H1 (cell line): ENCODE measurements at regions not wholly inside any gene's neighbourhood (a gene's known extent, or its start where the extent isn't known, plus 50 kb on each side); places are given as distances from the start of the nearest gene placed in this dataset.

ENCODE experiments used
- CTCF ChIA-PET: fragments of 300-600 bp; sonication (Branson Sonifier 250); formaldehyde crosslinking; loops from one replicate; lab custom pipeline; 2021; ENCODE audit not compliant: partially characterized antibody; lab: Charles Lee
- POLR2A ChIA-PET: fragments of 300-600 bp; sonication (Branson Sonifier 250); formaldehyde crosslinking; loops from one replicate; lab custom pipeline; 2021; ENCODE audit warnings: inconsistent platforms; ENCODE audit not compliant: partially characterized antibody; lab: Charles Lee
- DNase-seq, 2 experiments: peaks; one replicate each; pipeline versions ENCODE4 v3.0.0 to v3.0.0-alpha.2; 2010 to 2022; ENCODE audit warnings: low spot score in 2 of 2, low read depth in 1 of 2, mixed read lengths in 1 of 2
- FAIRE-seq: peaks from 2 replicates; lab custom pipeline; 2011; peaks lifted over from hg19 to GRCh38; lab: Jason Lieb, UNC
- H2AFZ ChIP-seq: 2 replicates; pipeline ENCODE4 v1.8.1; 2012; ENCODE audit warnings: low read length, inconsistent platforms
- H2AK5ac ChIP-seq: 2 replicates; pipeline ENCODE4 v1.6.1; 2013; ENCODE audit warnings: low read depth, low read length
- H2BK120ac ChIP-seq: replicated peaks from 2 replicates; pipeline ENCODE3; 2013; ENCODE audit warnings: low read depth, low read length, inconsistent platforms
- H2BK12ac ChIP-seq: 2 replicates; pipeline ENCODE4 v1.6.1; 2013; ENCODE audit warnings: low read depth, low read length
- H2BK15ac ChIP-seq: 2 replicates; pipeline ENCODE4 v1.6.1; 2013; ENCODE audit warnings: low read length
- H2BK20ac ChIP-seq: 2 replicates; pipeline ENCODE4 v1.6.1; 2013; ENCODE audit warnings: low read length
- H2BK5ac ChIP-seq: 2 replicates; pipeline ENCODE4 v1.6.1; 2013; ENCODE audit warnings: low read depth, low read length
- H3K14ac ChIP-seq: 2 replicates; pipeline ENCODE4 v1.6.1; 2013; ENCODE audit warnings: inconsistent platforms; ENCODE audit not compliant: insufficient read length
- H3K18ac ChIP-seq: 2 replicates; pipeline ENCODE4 v1.6.1; 2013; ENCODE audit warnings: low read length; ENCODE audit errors: extremely low read depth
- H3K23ac ChIP-seq: 2 replicates; pipeline ENCODE4 v1.6.1; 2013; ENCODE audit warnings: inconsistent platforms; ENCODE audit not compliant: insufficient read length
- H3K23me2 ChIP-seq: 2 replicates; pipeline ENCODE4 v1.6.1; 2013; ENCODE audit warnings: low read depth, low read length
- H3K27ac ChIP-seq: 2 replicates; pipeline ENCODE4 v1.6.1; 2011; ENCODE audit warnings: low read depth, low read length, inconsistent platforms
- H3K27me3 ChIP-seq, 4 experiments: replicated peaks in 1 of 4; 1 replicate in 1 of 4; 2 replicates in 3 of 4; pipeline versions ENCODE4 v1.6.1 to v1.8.1; 2011 to 2013; ENCODE audit warnings: low read length in 3 of 4, mild to moderate bottlenecking in 3 of 4, inconsistent platforms in 2 of 4, mixed read lengths in 2 of 4, moderate library complexity in 1 of 4; ENCODE audit not compliant: control insufficient read depth in 3 of 4, insufficient read depth in 3 of 4; ENCODE audit errors: extremely low read depth in 1 of 4
- H3K36me3 ChIP-seq, 4 experiments: 2 replicates each; pipeline versions ENCODE4 v1.6.1 to v1.8.1; 2011 to 2013; ENCODE audit warnings: mild to moderate bottlenecking in 4 of 4, low read length in 3 of 4, moderate library complexity in 2 of 4, control low read depth in 1 of 4, inconsistent platforms in 1 of 4; ENCODE audit not compliant: insufficient read depth in 4 of 4, control insufficient read depth in 2 of 4
- H3K4ac ChIP-seq: replicated peaks from 2 replicates; pipeline ENCODE3; 2013; ENCODE audit warnings: low read length, low read depth, mixed read lengths, inconsistent platforms; ENCODE audit not compliant: insufficient read length
- H3K4me1 ChIP-seq, 4 experiments: replicated peaks in 1 of 4; 1 replicate in 1 of 4; 2 replicates in 3 of 4; pipeline versions ENCODE4 v1.6.1 to v1.8.1; 2011 to 2013; ENCODE audit warnings: low read length in 3 of 4, inconsistent platforms in 2 of 4, mixed read lengths in 1 of 4; ENCODE audit not compliant: insufficient read depth in 4 of 4, control insufficient read depth in 3 of 4
- H3K4me2 ChIP-seq, 2 experiments: 2 replicates each; pipeline versions ENCODE4 v1.6.1 to v1.8.1; 2011 to 2013; ENCODE audit warnings: low read depth in 2 of 2, low read length in 2 of 2, control low read depth in 1 of 2, inconsistent platforms in 1 of 2, mild to moderate bottlenecking in 1 of 2; ENCODE audit not compliant: insufficient read depth in 1 of 2
- H3K4me3 ChIP-seq, 4 experiments: fragments of 200-600, 300-600 bp in 1 of 4; sonication (generic), shearing (Covaris generic), sonication (Bioruptor Twin) in 1 of 4; 2 replicates each; pipeline versions ENCODE4 v1.5.1 to v1.8.1; 2011 to 2016; ENCODE audit warnings: low read length in 4 of 4, low read depth in 3 of 4, control low read depth in 2 of 4, inconsistent platforms in 2 of 4, mild to moderate bottlenecking in 2 of 4, mixed read lengths in 1 of 4, moderate library complexity in 1 of 4; ENCODE audit not compliant: insufficient read depth in 2 of 4; ENCODE audit errors: extremely low read depth in 1 of 4
- H3K56ac ChIP-seq: replicated peaks from 2 replicates; pipeline ENCODE3; 2013; ENCODE audit warnings: low read depth, mild to moderate bottlenecking, mixed read lengths, low read length, inconsistent platforms; ENCODE audit not compliant: insufficient read length
- H3K79me1 ChIP-seq: 2 replicates; pipeline ENCODE4 v1.6.1; 2013; ENCODE audit warnings: low read depth, low read length, control low read depth
- H3K79me2 ChIP-seq, 2 experiments: 2 replicates each; pipeline versions ENCODE4 v1.6.1 to v1.8.1; 2012 to 2013; ENCODE audit warnings: low read length in 2 of 2, mild to moderate bottlenecking in 2 of 2, inconsistent platforms in 1 of 2; ENCODE audit not compliant: insufficient read depth in 2 of 2, control insufficient read depth in 1 of 2
- H3K9ac ChIP-seq, 4 experiments: replicated peaks in 1 of 4; 1 replicate in 1 of 4; 2 replicates in 3 of 4; pipeline versions ENCODE4 v1.6.1 to v1.8.1; 2011 to 2013; ENCODE audit warnings: low read depth in 3 of 4, low read length in 3 of 4, control low read depth in 2 of 4, mild to moderate bottlenecking in 2 of 4, moderate library complexity in 2 of 4, inconsistent platforms in 1 of 4; ENCODE audit errors: extremely low read depth in 1 of 4
- H3K9me3 ChIP-seq, 2 experiments: 2 replicates each; pipeline versions ENCODE4 v1.6.1 to v1.8.1; 2012 to 2013; ENCODE audit warnings: mild to moderate bottlenecking in 2 of 2, moderate library complexity in 2 of 2, control low read depth in 1 of 2, inconsistent platforms in 1 of 2, low read depth in 1 of 2, low read length in 1 of 2, mixed read lengths in 1 of 2; ENCODE audit not compliant: insufficient read depth in 2 of 2
- H4K20me1 ChIP-seq, 2 experiments: replicated peaks in 1 of 2; 2 replicates each; pipeline versions ENCODE3 to v1.8.1; 2011 to 2013; ENCODE audit warnings: inconsistent platforms in 2 of 2, low read length in 2 of 2, mild to moderate bottlenecking in 1 of 2; ENCODE audit not compliant: insufficient read depth in 2 of 2, control insufficient read depth in 1 of 2
- H4K5ac ChIP-seq: 2 replicates; pipeline ENCODE4 v1.6.1; 2013; ENCODE audit warnings: low read length, low read depth, mixed read lengths, inconsistent platforms; ENCODE audit not compliant: insufficient read length
- H4K8ac ChIP-seq: 2 replicates; pipeline ENCODE4 v1.8.0; 2013; ENCODE audit warnings: mild to moderate bottlenecking, moderate library complexity, low read length, inconsistent platforms; ENCODE audit not compliant: insufficient read depth; ENCODE audit errors: extremely low read depth
- H4K91ac ChIP-seq: replicated peaks from 2 replicates; pipeline ENCODE3; 2013; ENCODE audit warnings: low read length, mixed read lengths, inconsistent platforms; ENCODE audit not compliant: insufficient read length
- CEBPB ChIP-seq: IDR thresholded peaks from 2 replicates; pipeline ENCODE4 v1.6.1; 2012; ENCODE audit warnings: low read depth, low read length
- CTBP2 ChIP-seq: IDR thresholded peaks from 2 replicates; pipeline ENCODE4 v1.7.0; 2011; ENCODE audit warnings: borderline replicate concordance, mild to moderate bottlenecking, moderate library complexity, mixed read lengths, low read length; ENCODE audit not compliant: insufficient read depth, insufficient read length
- CTCF ChIP-seq, 3 experiments: IDR thresholded peaks; 1 replicate in 2 of 3; 2 replicates in 1 of 3; pipeline versions ENCODE4 v1.5.1 to v1.6.1; 2011; ENCODE audit warnings: low read length in 3 of 3, mild to moderate bottlenecking in 3 of 3, inconsistent platforms in 2 of 3, low read depth in 1 of 3, moderate library complexity in 1 of 3; ENCODE audit not compliant: insufficient read depth in 1 of 3; ENCODE audit errors: control extremely low read depth in 1 of 3
- HDAC2 ChIP-seq, 2 experiments: fragments of 300-600 bp in 1 of 2; sonication (generic) in 1 of 2; IDR thresholded peaks; 2 replicates each; pipeline ENCODE4 v1.6.1; 2011 to 2012; ENCODE audit warnings: low read depth in 2 of 2, low read length in 2 of 2, mild to moderate bottlenecking in 2 of 2, moderate library complexity in 2 of 2, borderline replicate concordance in 1 of 2, inconsistent platforms in 1 of 2
- JUN ChIP-seq: IDR thresholded peaks from 2 replicates; pipeline ENCODE4 v1.6.1; 2011; ENCODE audit warnings: low read depth, mild to moderate bottlenecking, improper control_type of control experiment, low read length
- JUND ChIP-seq: IDR thresholded peaks from 2 replicates; pipeline ENCODE4 v1.6.1; 2011; ENCODE audit warnings: mild to moderate bottlenecking, improper control_type of control experiment, low read length
- KDM5A ChIP-seq: fragments of 200-600 bp; IDR thresholded peaks from 2 replicates; pipeline ENCODE4 v1.7.1; 2012; ENCODE audit warnings: mild to moderate bottlenecking, low read length, inconsistent platforms, mixed read lengths
- MAX ChIP-seq: IDR thresholded peaks from 2 replicates; pipeline ENCODE4 v1.6.1; 2012; ENCODE audit warnings: inconsistent platforms
- RBBP5 ChIP-seq: IDR thresholded peaks from 2 replicates; pipeline ENCODE4 v1.7.1; 2012; ENCODE audit warnings: low read depth, mild to moderate bottlenecking, inconsistent platforms, low read length, moderate library complexity, borderline replicate concordance
- SAP30 ChIP-seq: fragments of 300-600 bp; sonication (generic); IDR thresholded peaks from 2 replicates; pipeline ENCODE4 v1.7.1; 2012; ENCODE audit warnings: low read length, moderate library complexity, mild to moderate bottlenecking, inconsistent platforms; ENCODE audit not compliant: insufficient read depth, insufficient replicate concordance
- TAF1 ChIP-seq: IDR thresholded peaks from 2 replicates; pipeline ENCODE4 v1.6.1; 2011; ENCODE audit warnings: mild to moderate bottlenecking, low read depth, low read length
- TAF7 ChIP-seq: optimal IDR thresholded peaks from 2 replicates; pipeline ENCODE3; 2011; ENCODE audit warnings: low read depth, mild to moderate bottlenecking, inconsistent platforms, low read length, moderate library complexity, borderline replicate concordance
- WGBS, 2 experiments: shearing (Covaris generic) in 1 of 2; methylation state at CpG; one replicate each; pipeline versions ENCODE4 v1.1.6 to v1.1.7; 2013 to 2015; ENCODE audit warnings: low lambda C conversion rate in 2 of 2, mixed read lengths in 2 of 2, inconsistent platforms in 1 of 2, low coverage in 1 of 2, missing lambda C conversion rate in 1 of 2; ENCODE audit not compliant: insufficient replicate concordance in 2 of 2, insufficient coverage in 1 of 2, insufficient read length in 1 of 2; ENCODE audit errors: extremely low coverage in 1 of 2, missing lambda C conversion rate in 1 of 2; 5-methylcytosine and 5-hydroxymethylcytosine counted together

- Histone ChIP-seq H2BK5ac (no peak overlapping the region), H3K27ac (no peak overlapping the region), H3K4me2 (no peak overlapping the region), H2BK12ac (no peak overlapping the region), H3K4me3 (no peak overlapping the region), H3K18ac (no peak overlapping the region), H4K91ac (no peak overlapping the region), H3K36me3 (no peaks in the 10 kb centered on the region), H3K23ac (no peak overlapping the region), H3K27me3 (no peaks in the 10 kb centered on the region), H3K4me1 (no peaks in the 10 kb centered on the region), H2AFZ (no peak overlapping the region), H2BK120ac (no peak overlapping the region), H2BK15ac (no peak overlapping the region), H3K79me1 (no peaks in the 10 kb centered on the region), H4K8ac (no peak overlapping the region), H2AK5ac (no peak overlapping the region), H3K4ac (no peak overlapping the region), H4K20me1 (no peaks in the 10 kb centered on the region), H4K5ac (no peak overlapping the region), H3K14ac (no peak overlapping the region), H3K79me2 (no peaks in the 10 kb centered on the region), H3K9me3 (peaks cover 4 to 10% of the 10 kb centered on the region in 2 experiments; a peak in 3 of 4 replicates), H3K9ac (no peak overlapping the region), H2BK20ac (no peak overlapping the region), H3K23me2 (no peaks in the 10 kb centered on the region), H3K56ac (no peak overlapping the region)
- CTCF ChIA-PET, result no interaction called here
- WGBS, 2 experiments, result 88% methylated on average over 1 of the region's 1 CpG; no CpG with 5 or more reads in 1 of the 2 experiments
- FAIRE-seq, result no peak
- POLR2A ChIA-PET, result no interaction called here
- no peak for DNase-seq
- TF ChIP-seq JUN, result no peak
- no peak for TF ChIP-seq CTCF (IDR thresholded peaks at IDR 0.05; ENCODE audit: control extremely low read depth in 1 of 3, insufficient read depth in 1 of 3, low read depth in 1 of 3, low read length in 3 of 3)
- TF ChIP-seq CTBP2, result no peak
- TF ChIP-seq TAF1, result no peak
- TF ChIP-seq KDM5A, result no peak
- TF ChIP-seq HDAC2 (IDR thresholded peaks at IDR 0.05; ENCODE audit: borderline replicate concordance in 1 of 2, low read depth in 2 of 2, low read length in 2 of 2), result no peak
- no peak for TF ChIP-seq CEBPB
- no peak for TF ChIP-seq TAF7
- TF ChIP-seq RBBP5, result no peak
- no peak for TF ChIP-seq SAP30
- no peak for TF ChIP-seq MAX
- no peak for TF ChIP-seq JUND
Measured at GRCh38 chr6:9878535-9878934, 536.3 kb downstream of the TFAP2A start.
